Large intestine (tissue), 3 donors: ENCODE measurements at regions not wholly inside any gene's neighbourhood (a gene's known extent, or its start where the extent isn't known, plus 50 kb on each side); places are given as distances from the start of the nearest gene placed in this dataset.

Source experiments
- DNase-seq, 2 donors: peaks; one replicate each; pipeline versions ENCODE4 v3.0.0 to v3.0.0-alpha.2; 2013
- H3K27ac ChIP-seq: one replicate; pipeline ENCODE4 v1.5.1; 2013; ENCODE audit warnings: low read length
- H3K27me3 ChIP-seq: 2 replicates; pipeline ENCODE4 v1.6.1; 2013; ENCODE audit warnings: low read length; ENCODE audit not compliant: control insufficient read depth, insufficient read depth
- H3K36me3 ChIP-seq: 2 replicates; pipeline ENCODE4 v1.6.1; 2013; ENCODE audit warnings: low read length; ENCODE audit not compliant: control insufficient read depth, insufficient read depth
- H3K4me1 ChIP-seq: one replicate; pipeline ENCODE4 v1.6.1; 2013; ENCODE audit warnings: low read length; ENCODE audit not compliant: control insufficient read depth, insufficient read depth
- H3K4me3 ChIP-seq: one replicate; pipeline ENCODE4 v1.5.1; 2013; ENCODE audit warnings: low read length
- H3K9me3 ChIP-seq: one replicate; pipeline ENCODE4 v1.6.1; 2013; ENCODE audit warnings: mild to moderate bottlenecking, low read depth, low read length, moderate library complexity; ENCODE audit not compliant: control insufficient read depth
- WGBS: methylation state at CpG from one replicate; pipeline ENCODE4 v1.1.5; 2013; ENCODE audit warnings: low lambda C conversion rate; ENCODE audit not compliant: insufficient coverage; 5-methylcytosine and 5-hydroxymethylcytosine counted together

GRCh38 chr7:131619336-131620305, 63.2 kb upstream of the PODXL start:
- peaks cover 6% of the 10 kb centered on the region for H3K27me3 ChIP-seq
- H3K4me3 ChIP-seq, result no peak overlapping the region
- peaks cover 7% of the 10 kb centered on the region for H3K4me1 ChIP-seq
- WGBS, result no CpG with 5 or more reads among the region's 10 CpGs
- DNase-seq, result peak in 1 of 2 donors; percentile 46
- no peak overlapping the region for H3K27ac ChIP-seq
- no peaks in the 10 kb centered on the region for H3K9me3 ChIP-seq
- H3K36me3 ChIP-seq, result no peaks in the 10 kb centered on the region

DNA sequence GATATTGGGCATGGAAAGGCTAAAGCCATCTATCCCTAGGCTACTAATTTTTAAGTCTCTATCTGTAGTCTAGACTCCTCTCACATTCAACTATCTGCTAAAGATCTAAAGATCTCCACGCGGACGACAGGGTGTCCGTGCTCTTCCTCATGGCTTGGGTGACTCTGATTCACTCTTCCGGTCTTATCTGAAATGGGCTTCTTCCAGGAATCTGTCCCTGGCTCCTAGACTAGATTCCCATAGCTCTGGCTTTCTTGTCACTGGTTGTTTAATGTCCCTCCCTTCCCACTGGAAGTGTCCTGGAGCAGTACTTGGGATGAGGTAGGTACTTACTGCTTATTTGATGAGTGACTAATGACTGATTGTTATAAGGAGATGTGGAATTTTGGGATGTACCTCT, 62.0 kb upstream of the PODXL start:
- WGBS, result no CpG with 5 or more reads among the region's 5 CpGs
- H3K4me1 ChIP-seq, result peaks cover 7% of the 10 kb centered on the region
- H3K4me3 ChIP-seq, result no peak overlapping the region
- H3K27me3 ChIP-seq, result peaks cover 5% of the 10 kb centered on the region
- no peak for DNase-seq
- H3K36me3 ChIP-seq, result no peaks in the 10 kb centered on the region
- H3K27ac ChIP-seq, result no peak overlapping the region
- no peaks in the 10 kb centered on the region for H3K9me3 ChIP-seq

- WGBS, result 81% methylated on average over 2 of the region's 8 CpGs
- Histone ChIP-seq H3K36me3 (no peaks in the 10 kb centered on the region), H3K4me1 (peaks cover 5% of the 10 kb centered on the region), H3K9me3 (no peaks in the 10 kb centered on the region), H3K4me3 (no peak overlapping the region), H3K27ac (no peak overlapping the region), H3K27me3 (no peaks in the 10 kb centered on the region)
- DNase-seq, result no peak
Measured at GRCh38 chr7:131616487-131617200, 60.2 kb upstream of the PODXL start.

GRCh38 chr7:131613909-131614308, 57.5 kb upstream of the PODXL start:
- no peaks in the 10 kb centered on the region for H3K4me1 ChIP-seq
- no peak overlapping the region for H3K27ac ChIP-seq
- no peak overlapping the region for H3K4me3 ChIP-seq
- H3K27me3 ChIP-seq, result no peaks in the 10 kb centered on the region
- DNase-seq, result no peak
- WGBS, result 100% methylated on average over 1 of the region's 7 CpGs
- no peaks in the 10 kb centered on the region for H3K36me3 ChIP-seq
- H3K9me3 ChIP-seq, result no peaks in the 10 kb centered on the region

- WGBS, result no CpG with 5 or more reads among the region's 5 CpGs
- Histone ChIP-seq H3K4me1 (no peaks in the 10 kb centered on the region), H3K27me3 (peaks cover 14% of the 10 kb centered on the region)
Measured at GRCh38 chr7:131610007-131610406, 53.6 kb upstream of the PODXL start.

DNA sequence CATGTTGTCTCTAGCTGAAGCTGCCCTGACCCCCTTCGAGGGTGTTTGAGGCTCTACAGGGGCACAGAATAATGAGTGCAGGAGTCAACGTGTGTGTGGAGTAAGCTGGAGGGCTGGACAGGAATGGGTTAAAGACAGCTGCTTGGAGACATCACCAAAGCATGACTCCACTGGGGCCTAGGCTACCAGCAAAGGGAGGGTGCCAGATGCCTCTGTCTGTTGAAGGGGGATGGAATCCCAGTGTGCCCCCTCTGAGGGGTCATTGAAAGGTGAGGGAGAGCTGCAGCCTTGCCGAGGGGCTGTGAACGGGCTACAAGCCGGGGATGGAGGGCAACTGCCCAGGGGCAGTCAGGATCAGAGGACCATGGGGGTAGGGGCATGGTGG, 51.7 kb upstream of the PODXL start:
- no peak overlapping the region for H3K27ac ChIP-seq
- no peaks in the 10 kb centered on the region for H3K36me3 ChIP-seq
- WGBS, result no CpG with 5 or more reads among the region's 5 CpGs
- H3K4me3 ChIP-seq, result no peak overlapping the region
- H3K4me1 ChIP-seq, result no peaks in the 10 kb centered on the region
- H3K27me3 ChIP-seq, result peaks cover 24% of the 10 kb centered on the region
- H3K9me3 ChIP-seq, result no peaks in the 10 kb centered on the region
- no peak for DNase-seq

More at GRCh38 chr7:131610007-131610406, 53.6 kb upstream of the PODXL start:
- Histone ChIP-seq H3K9me3 (no peaks in the 10 kb centered on the region), H3K27ac (no peak overlapping the region), H3K4me3 (no peak overlapping the region), H3K36me3 (no peaks in the 10 kb centered on the region)
- DNase-seq, result no peak

- no peak for DNase-seq
- Histone ChIP-seq H3K27ac (no peak overlapping the region), H3K27me3 (peaks cover 24% of the 10 kb centered on the region), H3K4me1 (no peaks in the 10 kb centered on the region), H3K9me3 (no peaks in the 10 kb centered on the region), H3K4me3 (no peak overlapping the region), H3K36me3 (no peaks in the 10 kb centered on the region)
- WGBS, result no CpG with 5 or more reads among the region's 21 CpGs
Measured at GRCh38 chr7:131607291-131608115, 51.1 kb upstream of the PODXL start.

GRCh38 chr7:131606346-131607290, 50.2 kb upstream of the PODXL start:
- Histone ChIP-seq H3K27ac (no peak overlapping the region), H3K36me3 (no peaks in the 10 kb centered on the region), H3K4me3 (no peak overlapping the region), H3K4me1 (no peaks in the 10 kb centered on the region), H3K27me3 (peaks cover 29% of the 10 kb centered on the region), H3K9me3 (no peaks in the 10 kb centered on the region)
- whole genome bisulfite sequencing, result 55% methylated on average over 2 of the region's 11 CpGs
- no peak for DNase-seq
